ENCODE measurements at regions not wholly inside any gene's neighbourhood (a gene's known extent, or its start where the extent isn't known, plus 50 kb on each side); places are given as distances from the start of the nearest gene placed in this dataset.

DNA sequence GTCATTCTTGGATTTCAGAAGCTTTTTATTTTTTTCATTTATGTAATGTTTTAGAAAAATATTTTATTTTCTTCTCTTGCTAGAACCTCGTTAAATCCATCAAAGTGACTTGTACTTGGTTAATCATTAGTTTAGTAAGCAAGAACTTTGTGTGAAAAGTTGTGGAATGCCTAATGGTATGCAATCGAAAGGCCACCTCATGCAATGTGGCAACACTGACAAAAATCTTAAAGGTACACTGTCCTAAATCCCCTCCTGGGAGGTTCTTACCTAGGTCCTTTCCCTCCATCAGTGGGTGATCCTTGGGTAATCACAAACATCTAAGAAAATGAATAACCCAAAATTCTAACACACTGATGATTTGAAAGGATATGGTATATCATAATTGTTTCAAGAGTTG is 304.2 kb downstream of the DNAH5 start:
- TF ChIP-seq POLR2A (IDR thresholded peaks at IDR 0.05; ENCODE audit: low read length) (no peak), GATA1 (IDR thresholded peaks at IDR 0.05; ENCODE audit: low read depth, low read length) (no peak)
